ENCODE measurements at regions not wholly inside any gene's neighbourhood (a gene's known extent, or its start where the extent isn't known, plus 50 kb on each side); places are given as distances from the start of the nearest gene placed in this dataset.
"Not testable (repeated sequence)": the region's sequence is repeated elsewhere in the genome, so short reads cannot be mapped to it uniquely, and the experiment has no call there.

DNA sequence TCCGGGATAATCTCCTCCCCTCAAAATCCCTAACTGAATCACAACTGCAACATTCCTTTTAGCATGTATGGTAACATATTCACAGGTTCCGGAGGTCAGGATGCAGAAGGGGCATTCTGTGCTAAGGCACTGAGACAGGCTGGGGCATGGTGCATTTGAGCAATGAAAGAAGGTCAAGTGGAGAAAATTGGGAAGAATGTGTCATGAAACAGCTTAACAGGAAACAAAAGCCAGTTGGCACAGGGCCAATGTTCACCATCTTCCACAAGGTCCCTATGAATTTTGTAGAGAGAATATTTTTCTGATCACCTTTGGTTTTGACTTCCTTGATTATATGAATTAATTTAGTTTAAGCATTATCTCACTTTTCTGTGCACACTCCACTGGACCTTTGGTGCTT lies 587.7 kb upstream of the NR2F2 start:
- no peak for DNase-seq

DNA sequence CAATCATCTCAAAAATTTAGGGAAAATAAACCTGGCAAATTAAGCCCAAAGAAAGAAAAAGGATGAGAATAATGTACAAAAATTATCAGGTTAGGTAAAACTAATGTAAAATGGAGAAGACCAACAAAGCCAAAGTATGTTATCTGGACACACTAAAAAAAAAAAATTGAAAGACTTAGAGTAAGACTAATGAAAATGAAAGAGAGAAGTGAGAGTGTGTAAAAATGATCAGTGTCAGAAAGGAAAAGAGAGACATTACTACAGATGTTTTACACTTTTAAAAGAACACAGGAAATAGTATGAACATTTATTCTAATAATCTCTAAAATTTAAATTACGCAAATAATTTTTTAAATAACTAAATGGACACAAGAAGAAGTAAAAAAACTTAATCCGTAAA lies 573.3 kb upstream of the NR2F2 start:
- DNase-seq = no peak

DNA sequence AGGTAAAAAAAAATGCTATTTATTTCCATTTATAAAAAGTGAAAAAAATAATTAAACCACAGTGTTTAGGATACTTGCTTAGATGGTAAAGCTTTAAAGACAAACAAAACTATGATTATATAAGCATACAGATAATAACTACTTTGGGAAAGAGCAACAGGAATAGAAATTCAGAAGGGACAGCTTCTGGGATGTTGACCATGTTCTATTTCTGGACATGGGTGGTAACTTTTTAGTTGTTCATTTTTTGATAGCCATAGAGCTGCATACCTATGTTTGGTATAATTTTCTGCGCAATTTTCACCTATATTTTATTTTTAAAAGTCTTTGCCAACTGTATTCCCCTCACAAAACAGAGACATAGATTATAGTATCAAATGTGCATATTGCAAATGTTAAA lies 572.0 kb upstream of the NR2F2 start:
- DNase-seq = no peak

DNA sequence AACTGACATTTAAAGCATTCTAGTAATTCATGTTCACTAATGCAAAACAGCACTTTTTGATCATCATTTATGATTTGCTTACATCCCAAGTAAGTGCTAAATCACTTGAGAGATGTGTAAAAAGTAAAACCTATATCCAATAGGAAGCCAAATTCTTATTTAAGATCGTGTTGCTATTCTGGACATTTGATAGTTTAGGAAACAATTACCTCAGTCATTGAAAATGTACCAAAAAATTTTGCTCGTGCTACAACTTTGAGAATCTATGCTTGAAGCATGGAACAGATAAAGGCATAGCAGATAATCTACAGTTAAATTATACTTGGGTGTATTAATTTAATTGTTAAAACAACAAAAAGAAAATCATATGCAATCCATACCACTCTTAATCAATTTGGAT lies 571.6 kb upstream of the NR2F2 start:
- no peak for DNase-seq

DNA sequence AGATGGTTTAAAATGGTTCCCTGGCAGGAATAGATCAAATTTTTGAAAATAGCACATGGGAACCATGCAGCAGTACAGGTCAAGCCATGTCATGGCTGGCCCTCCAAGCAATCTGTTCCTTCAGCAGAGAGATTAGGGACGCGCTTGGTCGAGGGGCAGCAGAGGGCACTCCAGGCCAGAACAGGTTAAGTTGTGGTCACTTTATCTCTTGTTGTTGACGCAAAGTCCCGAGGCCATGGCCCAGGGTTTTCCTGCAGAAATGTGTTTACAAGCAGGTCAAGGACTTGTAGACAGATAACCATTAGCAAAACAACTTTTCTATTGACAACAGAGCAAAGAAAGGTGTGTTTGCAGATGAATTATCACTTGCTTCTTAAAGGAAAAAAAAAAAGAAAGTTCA lies 570.0 kb upstream of the NR2F2 start:
- DNase-seq = no peak

DNA sequence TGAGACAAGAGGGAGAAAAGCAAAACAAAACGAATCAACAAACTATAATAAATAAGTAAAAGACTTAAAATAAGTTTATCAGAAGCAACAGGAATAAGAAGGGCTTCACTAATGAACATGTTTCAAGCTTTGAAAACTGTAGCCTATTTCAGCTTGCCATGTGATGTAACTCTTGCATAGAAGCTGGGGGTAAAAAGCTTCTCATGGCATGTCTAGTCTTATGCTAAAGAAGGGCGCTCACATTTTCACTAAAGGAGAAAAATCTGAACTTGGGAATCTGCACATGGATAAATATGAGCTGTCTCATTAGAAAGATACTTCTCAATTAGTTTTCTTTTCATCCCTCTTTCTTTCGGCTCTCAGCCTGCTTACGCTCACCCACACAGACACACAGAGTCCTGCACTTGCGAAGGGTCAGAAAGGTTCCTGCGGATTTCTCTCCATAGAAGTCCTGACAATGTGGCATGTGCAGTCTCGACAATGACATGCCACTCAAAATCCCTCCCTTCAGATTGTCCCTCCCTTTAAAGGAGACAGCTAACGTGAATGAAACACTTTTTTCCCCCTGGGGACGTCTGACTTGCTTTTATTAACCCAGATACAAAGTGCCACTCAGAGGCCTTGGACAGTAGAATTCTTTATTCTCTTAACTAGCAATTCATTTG lies 568.9 kb upstream of the NR2F2 start:
- DNase-seq = no peak

DNA sequence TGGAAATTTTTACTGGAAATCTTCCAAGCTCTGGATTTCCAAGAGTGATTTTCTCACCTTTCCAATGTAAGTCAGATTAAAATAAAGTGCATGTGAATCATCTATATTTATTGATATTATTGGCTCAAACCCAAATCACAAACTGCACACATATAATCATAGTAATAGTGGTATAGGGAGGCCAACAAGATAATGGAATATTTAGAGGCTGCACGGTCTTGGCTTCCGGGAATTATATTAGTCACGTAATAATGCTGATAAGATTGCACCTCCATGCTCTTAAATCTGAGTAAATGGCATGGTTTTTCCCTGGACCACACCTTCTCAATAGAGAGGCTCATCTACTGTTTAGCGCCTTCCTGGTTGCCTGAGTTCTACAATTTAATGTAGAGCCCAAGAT lies 567.1 kb upstream of the NR2F2 start:
- no peak for DNase-seq

DNA sequence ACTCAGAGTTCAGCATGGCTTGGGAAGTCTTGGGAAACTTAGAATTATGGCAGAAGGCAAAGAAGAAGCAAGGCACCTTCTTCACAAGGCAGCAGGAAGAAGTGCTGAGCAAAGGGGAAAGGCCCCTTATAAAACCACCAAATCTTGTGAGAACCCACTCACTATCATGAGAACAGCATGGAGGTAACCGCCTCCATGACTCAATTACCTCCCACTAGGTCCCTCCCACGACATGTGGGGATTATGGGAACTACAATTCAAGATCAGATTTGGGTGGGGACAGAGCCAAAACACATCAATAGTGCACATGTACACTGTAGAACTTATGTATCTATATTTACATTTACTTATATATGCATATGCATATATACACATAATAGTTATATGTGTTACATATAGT lies 565.3 kb upstream of the NR2F2 start:
- DNase-seq = no peak

DNA sequence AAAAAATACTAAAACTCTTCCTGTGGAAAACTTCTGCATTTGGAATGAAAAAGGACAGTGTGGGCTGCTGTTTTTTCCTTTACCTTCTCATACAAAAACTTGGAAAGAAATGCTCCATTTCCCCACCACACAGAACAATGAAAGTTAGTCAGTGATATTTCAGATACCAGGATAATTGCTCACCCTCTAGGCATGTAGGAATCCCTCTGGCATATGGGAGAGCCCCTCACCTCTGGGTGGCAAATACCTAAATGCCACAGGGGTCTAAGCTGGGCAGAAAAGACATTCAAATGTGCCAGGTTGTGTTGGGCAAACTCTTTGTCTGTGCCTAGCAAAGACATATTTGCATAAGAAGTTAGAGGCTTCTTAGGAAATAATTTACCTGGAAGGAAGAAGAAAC lies 560.3 kb upstream of the NR2F2 start:
- DNase-seq = no peak

DNA sequence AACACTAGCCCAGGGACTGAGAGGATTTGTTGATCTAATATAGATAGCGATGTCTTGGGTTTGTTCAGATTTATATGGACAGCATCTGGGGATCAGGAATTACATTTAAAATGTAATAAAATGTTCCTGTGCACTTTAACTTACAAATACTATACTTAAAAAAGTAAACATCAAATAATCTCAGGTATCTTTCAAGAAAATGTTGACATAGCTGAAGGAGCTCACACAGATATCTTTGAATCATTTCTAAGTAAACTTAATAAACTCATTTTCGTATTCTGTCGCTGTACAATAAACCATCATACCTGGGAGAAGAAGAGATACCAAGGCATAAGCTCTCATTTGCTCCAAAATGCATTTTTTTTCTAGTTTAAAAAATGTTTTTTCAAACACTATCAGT lies 557.5 kb upstream of the NR2F2 start:
- DNase-seq = no peak

DNA sequence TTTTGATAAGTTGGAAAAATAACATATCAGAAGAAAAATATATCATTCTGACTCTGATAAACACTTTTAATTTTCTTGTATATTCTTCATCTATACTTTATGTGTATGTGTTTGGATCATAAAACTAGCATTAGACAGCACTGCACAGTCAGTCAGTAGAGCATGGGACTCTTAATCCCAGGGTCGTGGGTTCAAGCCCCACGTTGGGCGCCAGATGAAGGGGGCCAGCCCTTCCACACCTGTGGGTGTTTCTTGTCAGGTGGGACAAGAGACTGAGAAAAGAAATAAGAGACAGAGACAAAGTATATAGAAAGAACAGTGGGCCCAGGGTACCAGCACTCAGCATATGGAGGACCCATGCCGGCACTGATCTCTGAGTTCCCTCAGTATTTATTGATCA lies 546.0 kb upstream of the NR2F2 start:
- no peak for DNase-seq

DNA sequence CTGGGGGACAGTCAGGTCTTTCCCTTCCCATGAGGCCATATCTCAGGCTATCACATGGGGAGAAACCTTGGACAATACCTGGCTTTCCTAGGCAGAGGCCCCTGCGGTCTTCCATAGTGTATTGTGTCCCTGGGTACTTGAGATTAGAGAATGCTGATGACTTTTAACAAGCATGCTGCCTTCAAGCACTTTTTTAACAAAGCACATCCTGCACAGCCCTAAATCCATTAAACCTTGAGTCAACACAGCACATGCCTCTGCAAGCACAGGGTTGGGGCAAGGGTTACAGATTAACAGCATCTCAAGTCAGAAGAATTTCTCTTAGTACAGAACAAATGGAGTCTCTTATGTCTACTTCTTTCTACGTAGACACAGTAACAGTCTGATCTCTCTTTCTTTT lies 545.2 kb upstream of the NR2F2 start:
- DNase-seq = not testable (repeated sequence)

DNA sequence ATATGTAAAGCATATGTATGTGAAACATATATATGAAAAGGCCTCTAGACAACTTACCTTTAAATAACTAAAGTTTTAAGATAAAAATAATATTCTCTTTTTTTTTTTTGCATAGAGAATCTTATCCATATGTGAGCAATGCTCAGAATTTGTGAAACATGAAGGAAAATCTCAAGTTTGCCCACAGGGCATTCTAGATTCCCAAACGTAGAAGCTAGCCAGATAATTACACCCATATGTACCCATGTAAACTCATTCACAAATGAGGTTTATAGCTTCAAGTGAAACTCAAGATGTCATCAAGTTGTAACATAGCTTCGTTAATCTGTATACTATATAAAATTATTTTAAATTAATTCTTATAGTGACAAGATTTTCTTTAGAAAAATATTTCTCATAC lies 537.3 kb upstream of the NR2F2 start:
- DNase-seq = no peak

DNA sequence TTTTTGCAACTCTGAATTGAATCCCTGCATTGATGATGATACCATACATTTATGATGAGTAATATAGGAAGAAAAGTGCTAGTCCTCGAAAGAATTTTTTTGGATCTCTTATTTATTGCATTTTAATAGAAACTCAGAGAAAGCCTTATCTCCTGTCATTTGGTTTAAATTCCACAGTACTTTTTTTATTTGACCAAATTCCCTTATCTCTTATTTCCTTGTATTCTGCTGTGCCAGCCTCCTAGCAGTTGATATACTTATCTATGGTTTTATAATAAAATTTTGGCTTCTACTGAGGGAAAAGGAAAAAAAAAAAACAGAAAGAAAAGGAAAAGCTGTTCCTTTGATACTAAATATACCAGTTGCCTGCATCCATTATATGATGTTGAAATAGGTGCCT lies 535.1 kb upstream of the NR2F2 start:
- no peak for DNase-seq

DNA sequence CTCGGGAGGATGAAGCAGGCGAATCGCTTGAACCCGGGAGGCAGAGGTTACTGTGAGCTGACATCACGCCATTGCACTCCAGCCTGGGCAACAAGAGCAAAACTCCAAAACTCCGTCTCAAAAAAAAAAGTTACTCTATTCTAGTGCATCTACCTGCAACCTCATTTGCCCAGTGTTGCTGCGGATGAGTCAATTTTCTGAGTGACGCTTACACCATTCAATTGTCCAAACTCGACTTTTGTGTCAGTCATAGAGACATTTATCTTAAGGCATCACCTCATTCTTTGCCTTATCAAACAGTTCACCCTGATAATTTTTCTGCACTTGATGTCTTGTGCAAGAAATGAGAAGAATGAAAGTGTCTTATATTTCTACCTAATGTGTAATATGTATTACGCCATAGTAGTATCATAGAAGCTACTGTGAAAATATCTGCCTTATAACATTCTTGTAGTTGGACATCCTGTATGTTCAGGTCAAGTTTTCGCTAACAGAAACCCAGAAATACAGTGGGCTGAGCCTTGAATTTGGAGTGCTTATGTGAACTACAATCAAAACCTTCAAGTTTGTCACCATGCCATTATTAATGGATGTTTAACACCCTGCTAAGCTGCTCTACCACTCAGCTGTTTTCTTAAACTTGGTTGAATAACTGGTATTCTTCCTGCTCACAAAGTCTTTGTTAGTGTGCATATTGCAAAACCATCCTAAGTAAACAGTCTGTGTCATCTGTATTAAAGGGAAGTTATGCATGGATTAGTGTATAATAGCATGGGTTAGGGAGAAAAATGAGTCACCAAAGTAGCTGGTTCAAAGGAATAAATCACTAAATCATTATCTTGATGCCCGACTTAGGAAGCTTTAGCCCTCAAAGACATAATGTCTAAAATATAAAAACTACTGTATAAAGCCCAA lies 531.0 kb upstream of the NR2F2 start:
- no peak for DNase-seq

DNA sequence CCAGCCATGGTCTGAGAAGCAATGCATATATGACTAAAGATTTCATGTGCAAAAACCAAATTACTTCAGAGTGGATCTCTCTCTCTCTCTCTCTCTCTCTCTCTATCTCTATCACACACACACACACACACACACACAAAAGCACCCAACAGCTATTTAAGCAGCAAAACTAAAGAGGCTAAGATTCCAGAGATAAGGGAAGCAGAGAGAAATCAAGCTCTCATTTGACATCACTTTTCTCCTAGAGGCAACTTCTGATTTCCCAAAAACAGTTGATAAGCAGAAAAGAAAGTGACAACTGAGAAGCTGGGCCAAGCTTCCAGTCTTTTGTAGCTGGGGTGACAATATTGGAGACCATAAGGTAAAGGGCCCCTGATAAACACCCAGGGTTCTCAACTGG lies 526.0 kb upstream of the NR2F2 start:
- DNase-seq = no peak

DNA sequence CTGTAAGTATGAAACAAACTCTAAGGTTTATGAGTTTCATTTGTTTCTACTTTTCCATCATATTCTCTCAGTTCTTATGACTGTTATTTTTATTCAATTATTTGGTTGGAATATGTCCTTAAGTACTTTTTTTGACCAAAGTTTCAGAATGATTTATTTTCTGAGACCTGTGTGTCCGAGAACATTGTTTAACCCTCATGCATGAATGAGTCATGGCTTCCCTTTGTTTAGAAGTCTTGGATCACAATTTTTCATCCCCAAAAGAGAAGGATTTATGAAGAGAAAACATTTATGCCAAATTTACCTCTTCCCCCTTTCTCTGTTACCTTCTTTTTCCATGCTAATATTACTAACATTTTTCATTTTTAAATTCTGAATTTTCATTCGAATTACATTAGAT lies 518.0 kb upstream of the NR2F2 start:
- DNase-seq = no peak

DNA sequence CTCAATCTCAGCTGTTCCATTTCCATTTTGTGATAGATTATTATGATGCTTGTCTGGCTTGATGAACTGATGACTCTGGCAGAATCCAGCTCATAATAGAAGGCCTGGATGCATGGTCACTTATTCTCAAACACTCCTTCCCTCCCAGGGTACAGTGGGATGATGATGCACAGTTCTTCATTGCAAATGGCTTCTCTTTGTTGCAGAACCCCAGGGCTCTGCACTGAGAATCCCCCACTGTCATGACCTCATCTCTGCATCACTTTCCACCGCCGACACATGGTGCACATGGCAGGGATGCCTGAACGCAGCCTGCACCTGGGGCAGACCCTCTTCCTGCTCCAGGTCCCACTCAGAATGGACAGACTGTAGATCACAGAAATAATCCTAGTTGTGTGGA lies 515.6 kb upstream of the NR2F2 start:
- no peak for DNase-seq

DNA sequence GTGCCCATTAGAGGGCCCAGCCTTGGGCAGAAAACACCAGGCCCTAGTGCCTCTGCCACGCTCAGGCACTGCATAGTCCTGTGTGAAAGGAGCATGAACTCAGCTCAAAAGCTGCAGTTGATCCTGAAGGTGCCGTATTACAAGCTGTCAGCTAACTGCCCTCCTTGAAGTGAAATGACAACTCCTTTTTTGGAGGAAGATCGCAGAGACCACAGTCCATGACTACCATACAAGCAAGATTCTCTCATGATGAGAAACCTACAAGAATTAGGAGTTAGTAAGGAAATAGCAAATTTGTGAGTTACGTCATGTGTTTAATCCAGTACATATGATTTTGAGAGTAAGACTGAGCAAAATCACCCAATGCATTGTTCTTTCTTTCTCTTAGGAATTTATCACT lies 513.9 kb upstream of the NR2F2 start:
- DNase-seq = no peak

DNA sequence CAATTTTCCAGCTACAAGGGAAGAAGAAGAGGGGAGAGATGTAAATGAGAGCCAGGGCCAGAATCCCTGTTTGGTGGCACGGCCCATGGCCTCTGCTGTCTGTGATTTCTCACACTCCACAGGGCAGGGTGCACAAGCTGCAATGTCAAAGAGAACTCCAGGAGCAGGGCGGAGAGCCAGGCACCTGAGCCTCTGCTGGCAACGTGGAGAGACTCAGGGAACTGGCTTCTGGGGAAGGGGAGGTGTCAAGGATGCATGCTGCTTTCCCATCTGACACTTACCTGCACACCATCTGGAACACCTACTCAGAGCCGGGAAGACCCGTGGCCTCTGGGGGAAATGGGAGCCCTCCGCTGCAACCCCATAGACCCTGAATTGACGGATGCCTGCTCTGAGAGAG lies 507.5 kb upstream of the NR2F2 start:
- no peak for DNase-seq

DNA sequence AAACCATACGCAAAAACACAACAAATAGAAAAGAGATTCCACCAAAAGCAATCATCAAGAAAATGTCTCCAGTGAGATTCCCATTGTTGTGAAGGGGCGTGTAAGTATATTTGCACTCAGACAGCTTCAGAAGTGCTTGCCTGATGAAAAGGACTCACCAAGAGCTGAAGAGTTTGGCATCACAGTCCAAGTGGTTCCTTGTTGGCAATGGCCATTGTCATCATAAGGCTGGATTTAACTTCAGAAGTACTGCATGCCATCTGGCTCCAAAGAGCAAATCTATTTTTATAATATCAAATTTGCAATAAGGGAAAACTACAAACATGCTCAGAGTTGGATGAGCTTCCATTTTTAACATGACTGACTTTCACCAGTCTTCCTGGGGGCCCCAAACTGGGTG lies 505.3 kb upstream of the NR2F2 start:
- no peak for DNase-seq

DNA sequence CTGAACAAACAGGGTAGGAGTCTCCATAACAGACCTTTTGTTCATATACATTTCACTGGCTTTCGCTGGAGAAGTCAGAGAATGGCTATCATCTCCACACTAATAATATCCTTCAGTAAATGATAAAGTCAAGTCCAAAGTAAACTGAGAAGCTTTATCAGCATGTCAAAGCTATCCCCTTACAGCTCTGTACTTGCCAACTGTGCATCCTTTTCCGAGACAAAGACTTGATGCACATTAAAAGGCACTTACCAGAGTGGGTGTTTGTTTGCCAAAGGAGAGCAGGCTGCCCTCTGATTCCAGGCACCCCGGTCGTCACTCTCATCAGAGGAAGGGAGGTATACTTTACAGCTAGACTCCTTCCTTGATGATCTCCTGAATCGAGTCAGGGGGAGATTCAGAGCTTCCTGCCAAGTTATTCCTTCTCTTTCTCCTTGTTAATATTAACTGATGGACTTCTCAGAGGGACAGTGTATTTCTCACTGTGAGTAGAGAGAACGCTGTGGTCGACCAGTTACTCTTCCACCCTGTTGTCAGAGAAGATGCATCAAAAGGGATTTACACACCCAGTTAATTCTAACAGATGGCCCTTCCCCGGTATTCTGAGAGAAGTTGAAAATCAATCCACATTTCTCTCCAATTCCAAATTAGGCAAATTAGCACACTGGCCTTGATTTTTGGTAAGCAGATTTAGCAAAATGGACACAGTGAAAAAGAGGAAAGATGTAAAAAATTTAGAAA lies 504.7 kb upstream of the NR2F2 start:
- DNase-seq = no peak

DNA sequence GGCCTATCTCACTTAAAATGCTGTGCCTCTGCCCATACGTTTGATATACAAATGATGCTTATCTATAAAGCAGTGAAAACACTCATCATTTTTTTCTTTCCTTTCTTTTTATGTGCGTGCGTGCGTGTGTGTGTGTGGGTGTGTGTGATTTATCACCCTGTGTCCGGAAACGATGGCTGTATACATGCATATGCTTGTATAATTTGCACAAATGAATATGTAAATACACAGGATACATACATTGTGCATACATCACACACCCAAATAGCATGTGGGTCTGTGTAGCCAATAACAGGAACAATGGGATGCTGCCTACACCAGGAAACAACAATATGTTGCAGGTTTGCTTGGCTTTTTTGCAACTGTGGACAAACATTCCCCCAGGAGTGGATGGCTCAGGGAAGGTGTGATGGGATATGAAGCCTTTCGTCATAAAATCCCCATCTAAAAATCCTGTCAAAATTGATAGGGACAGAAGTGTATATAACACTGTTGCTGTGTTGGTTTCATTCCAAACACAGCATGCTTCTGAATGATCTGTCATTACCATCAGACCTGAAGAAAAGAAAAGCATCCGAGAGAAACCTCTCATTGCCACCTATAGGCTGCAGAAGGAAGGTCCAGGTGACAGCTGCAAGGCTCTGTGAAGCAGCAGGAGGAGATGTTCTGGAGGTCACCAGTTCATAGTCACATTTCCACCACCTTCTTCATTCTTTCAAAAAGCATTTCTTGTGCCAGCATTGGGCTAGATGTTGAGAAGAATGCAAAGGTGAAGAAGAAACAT lies 503.9 kb upstream of the NR2F2 start:
- no peak for DNase-seq

Data from GF-D8 (cell line).